GM18867 (cell line): ENCODE measurements at regions not wholly inside any gene's neighbourhood (a gene's known extent, or its start where the extent isn't known, plus 50 kb on each side); places are given as distances from the start of the nearest gene placed in this dataset.
"Not testable (repeated sequence)": the region's sequence is repeated elsewhere in the genome, so short reads cannot be mapped to it uniquely, and the experiment has no call there.

ENCODE experiments used
- ATAC-seq: cut with Tn5 transposase; IDR thresholded peaks from one replicate; pipeline ENCODE4 v1.9.1; 2021; ENCODE audit warnings: mild to moderate bottlenecking, moderate library complexity; ENCODE audit not compliant: unreplicated experiment

GRCh38 chr18:33820517-33821371 lies 242.7 kb downstream of the ASXL3 start:
- ATAC-seq = no peak

- ATAC-seq = not testable (repeated sequence)
These were observed 241.8 kb downstream of the ASXL3 start for GRCh38 chr18:33819692-33820343.

GRCh38 chr18:33818145-33818544 lies 240.1 kb downstream of the ASXL3 start:
- ATAC-seq = no peak

- no peak for ATAC-seq
These were observed 239.1 kb downstream of the ASXL3 start for GRCh38 chr18:33817096-33817495.

- ATAC-seq = no peak
These were observed 236.5 kb downstream of the ASXL3 start for GRCh38 chr18:33814546-33814945.

- no peak for ATAC-seq
These were observed 234.2 kb downstream of the ASXL3 start for GRCh38 chr18:33812186-33812585.

- ATAC-seq = no peak
These were observed 227.6 kb downstream of the ASXL3 start for GRCh38 chr18:33805592-33805991.

- no peak for ATAC-seq
These were observed 226.2 kb downstream of the ASXL3 start for GRCh38 chr18:33804258-33804657.

GRCh38 chr18:33803636-33804035 lies 225.6 kb downstream of the ASXL3 start:
- no peak for ATAC-seq

- no peak for ATAC-seq
These were observed 224.9 kb downstream of the ASXL3 start for GRCh38 chr18:33802955-33803354.
